NCI-H510A (cell line): ENCODE measurements at regions not wholly inside any gene's neighbourhood (a gene's known extent, or its start where the extent isn't known, plus 50 kb on each side); places are given as distances from the start of the nearest gene placed in this dataset.
"Not testable (repeated sequence)": the region's sequence is repeated elsewhere in the genome, so short reads cannot be mapped to it uniquely, and the experiment has no call there.

Experiments
- DNase-seq: peaks from one replicate; lab custom pipeline; 2025; lab: John Stamatoyannopoulos, UW

- not testable (repeated sequence) for DNase-seq
Measured at GRCh38 chr1:146281522-146281921, 52.7 kb upstream of the NOTCH2NLA start.

GRCh38 chr1:146278758-146279157 lies 49.9 kb upstream of the NOTCH2NLA start:
- DNase-seq: not testable (repeated sequence)
